B cell (primary cell): ENCODE measurements at regions not wholly inside any gene's neighbourhood (a gene's known extent, or its start where the extent isn't known, plus 50 kb on each side); places are given as distances from the start of the nearest gene placed in this dataset.

Source experiments
- ATAC-seq: fragments of 200-7000 bp; cut with Tn5 transposase; one replicate; pipeline ENCODE4 v1.10.0; 2021; ENCODE audit warnings: low read depth, mild to moderate bottlenecking, moderate number of reproducible peaks, moderate library complexity
- CTCF ChIA-PET: fragments of 350-600 bp; sonication (Branson Sonifier 250); formaldehyde crosslinking; loops from one replicate; lab custom pipeline; 2021; ENCODE audit warnings: antibody characterized with exemption, inconsistent platforms; lab: Charles Lee
- POLR2A ChIA-PET: fragments of 350-600 bp; sonication (Branson Sonifier 250); formaldehyde crosslinking; loops from one replicate; lab custom pipeline; 2021; ENCODE audit warnings: antibody characterized with exemption; lab: Charles Lee
- DNase-seq: peaks from one replicate; pipeline ENCODE4 v3.0.0; 2013
- H2AFZ ChIP-seq: 2 replicates; pipeline ENCODE4 v1.6.1; 2012; ENCODE audit warnings: mild to moderate bottlenecking, low read depth, low read length; ENCODE audit not compliant: insufficient read depth, poor library complexity, severe bottlenecking
- H3K27ac ChIP-seq, 2 donors: 1 replicate in 1 of 2; 2 replicates in 1 of 2; pipeline ENCODE4 v1.5.1; 2012 to 2013; ENCODE audit warnings: low read length in 2 of 2, mild to moderate bottlenecking in 2 of 2, moderate library complexity in 1 of 2
- H3K27me3 ChIP-seq, 4 experiments: fragments of 200-600 bp in 1 of 4; sonication (generic) in 1 of 4; replicated peaks in 1 of 4; 1 replicate in 2 of 4; 2 replicates in 2 of 4; pipeline versions ENCODE4 v1.6.1 to v1.7.0; 2013 to 2016; ENCODE audit warnings: low read length in 3 of 4, mild to moderate bottlenecking in 2 of 4, mixed read lengths in 1 of 4, moderate library complexity in 1 of 4; ENCODE audit not compliant: insufficient read depth in 4 of 4, control insufficient read depth in 3 of 4; ENCODE audit errors: control extremely low read depth in 1 of 4
- H3K36me3 ChIP-seq, 2 experiments: replicated peaks in 1 of 2; 1 replicate in 1 of 2; 2 replicates in 1 of 2; pipeline versions ENCODE4 v1.6.1 to v1.7.1; 2013; ENCODE audit warnings: low read length in 1 of 2; ENCODE audit not compliant: insufficient read depth in 2 of 2, control insufficient read depth in 1 of 2; ENCODE audit errors: control extremely low read depth in 1 of 2, extremely low read depth in 1 of 2
- H3K4me1 ChIP-seq, 2 donors: fragments of 200-600 bp in 1 of 2; sonication (generic) in 1 of 2; 1 replicate in 1 of 2; 2 replicates in 1 of 2; pipeline versions ENCODE4 v1.5.1 to v1.6.1; 2013 to 2017; ENCODE audit warnings: low read length in 2 of 2; ENCODE audit not compliant: control insufficient read depth in 2 of 2, insufficient read depth in 2 of 2
- H3K4me2 ChIP-seq: replicated peaks from 2 replicates; pipeline ENCODE3; 2012; ENCODE audit warnings: mild to moderate bottlenecking, low read depth, low read length; ENCODE audit not compliant: poor library complexity, severe bottlenecking
- H3K4me3 ChIP-seq, 5 experiments: fragments of 200-600 bp in 1 of 5; sonication (generic) in 1 of 5; 1 replicate in 3 of 5; 2 replicates in 2 of 5; pipeline versions ENCODE4 v1.5.1 to v1.7.0; 2011 to 2016; ENCODE audit warnings: low read length in 4 of 5, mild to moderate bottlenecking in 4 of 5, low read depth in 2 of 5, control low read depth in 1 of 5, moderate library complexity in 1 of 5; ENCODE audit not compliant: insufficient read depth in 1 of 5; ENCODE audit errors: control extremely low read depth in 1 of 5, extremely low read depth in 1 of 5
- H3K79me2 ChIP-seq: fragments of 200-600 bp; sonication (generic); one replicate; pipeline ENCODE4 v1.6.0; 2016; ENCODE audit warnings: low read length; ENCODE audit not compliant: control insufficient read depth, insufficient read depth
- H3K9ac ChIP-seq: fragments of 200-600 bp; sonication (generic); 2 replicates; pipeline ENCODE4 v1.6.1; 2017; ENCODE audit warnings: mild to moderate bottlenecking, low read length, moderate library complexity
- H3K9me3 ChIP-seq, 3 donors: one replicate each; pipeline versions ENCODE4 v1.6.1 to v1.7.1; 2013; ENCODE audit warnings: low read length in 2 of 3; ENCODE audit not compliant: control insufficient read depth in 2 of 3, insufficient read depth in 1 of 3; ENCODE audit errors: control extremely low read depth in 1 of 3
- H4K20me1 ChIP-seq: 2 replicates; pipeline ENCODE4 v1.6.0; 2012; ENCODE audit warnings: mild to moderate bottlenecking, low read length; ENCODE audit not compliant: insufficient read depth, control insufficient read depth, poor library complexity, severe bottlenecking
- H3K27ac Mint-ChIP-seq: one replicate; pipeline ENCODE4 v1.8.0; 2021; ENCODE audit warnings: mixed read lengths
- H3K27me3 Mint-ChIP-seq: one replicate; pipeline ENCODE4 v1.8.0; 2021; ENCODE audit warnings: mixed read lengths
- H3K4me1 Mint-ChIP-seq: one replicate; pipeline ENCODE4 v1.8.0; 2021; ENCODE audit warnings: mixed read lengths
- H3K4me3 Mint-ChIP-seq: one replicate; pipeline ENCODE4 v1.8.0; 2021; ENCODE audit warnings: mixed read lengths
- H3K9me3 Mint-ChIP-seq: one replicate; pipeline ENCODE4 v1.8.0; 2022; ENCODE audit warnings: mixed read lengths; ENCODE audit not compliant: insufficient read depth
- EZH2 ChIP-seq: IDR thresholded peaks from 2 replicates; pipeline ENCODE4 v1.6.1; 2012; ENCODE audit warnings: borderline replicate concordance, low read depth, mild to moderate bottlenecking, moderate library complexity, low read length; ENCODE audit not compliant: insufficient read depth, poor library complexity, severe bottlenecking
- WGBS: methylation state at CpG from one replicate; pipeline ENCODE4 v1.1.5; 2013; ENCODE audit warnings: missing lambda C conversion rate; ENCODE audit not compliant: insufficient coverage; 5-methylcytosine and 5-hydroxymethylcytosine counted together
- intact Hi-C: fragments of 100-400 bp; cut with micrococcal nuclease; formaldehyde crosslinking; loops from one replicate; pipeline ENCODE4 v1.10.0; 2022
- TF ChIP-seq, protein P1 (sequence below): fragments of 200-600 bp; IDR thresholded peaks from one replicate; pipeline ENCODE4 v1.8.0; 2022; ENCODE audit warnings: antibody characterized with exemption, mild to moderate bottlenecking

DNA sequence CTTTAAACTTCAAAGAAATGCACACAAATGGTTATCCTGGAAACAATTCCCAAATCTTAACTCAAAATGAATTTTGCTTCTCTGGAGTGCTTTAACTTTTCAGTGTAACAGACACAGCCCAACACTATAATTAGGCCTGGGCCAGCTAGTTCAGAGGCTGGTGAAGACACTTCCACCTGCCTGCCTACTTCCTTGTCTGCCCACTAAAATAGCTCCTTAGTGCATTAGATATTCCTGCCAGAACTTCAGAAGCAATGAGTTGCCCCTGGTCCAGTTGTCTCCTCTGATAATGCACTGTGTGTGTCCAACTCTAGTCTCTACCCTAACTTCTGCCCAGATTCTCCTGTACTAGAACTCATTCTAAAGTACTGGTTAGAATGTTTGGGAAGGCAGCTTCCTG lies 150.9 kb upstream of the PRSS58 start:
- H2AFZ ChIP-seq: no peak overlapping the region
- TF ChIP-seq, protein P1, sequence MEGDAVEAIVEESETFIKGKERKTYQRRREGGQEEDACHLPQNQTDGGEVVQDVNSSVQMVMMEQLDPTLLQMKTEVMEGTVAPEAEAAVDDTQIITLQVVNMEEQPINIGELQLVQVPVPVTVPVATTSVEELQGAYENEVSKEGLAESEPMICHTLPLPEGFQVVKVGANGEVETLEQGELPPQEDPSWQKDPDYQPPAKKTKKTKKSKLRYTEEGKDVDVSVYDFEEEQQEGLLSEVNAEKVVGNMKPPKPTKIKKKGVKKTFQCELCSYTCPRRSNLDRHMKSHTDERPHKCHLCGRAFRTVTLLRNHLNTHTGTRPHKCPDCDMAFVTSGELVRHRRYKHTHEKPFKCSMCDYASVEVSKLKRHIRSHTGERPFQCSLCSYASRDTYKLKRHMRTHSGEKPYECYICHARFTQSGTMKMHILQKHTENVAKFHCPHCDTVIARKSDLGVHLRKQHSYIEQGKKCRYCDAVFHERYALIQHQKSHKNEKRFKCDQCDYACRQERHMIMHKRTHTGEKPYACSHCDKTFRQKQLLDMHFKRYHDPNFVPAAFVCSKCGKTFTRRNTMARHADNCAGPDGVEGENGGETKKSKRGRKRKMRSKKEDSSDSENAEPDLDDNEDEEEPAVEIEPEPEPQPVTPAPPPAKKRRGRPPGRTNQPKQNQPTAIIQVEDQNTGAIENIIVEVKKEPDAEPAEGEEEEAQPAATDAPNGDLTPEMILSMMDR: no peak
- no peak for TF ChIP-seq EZH2
- H3K9ac ChIP-seq: no peak overlapping the region
- no peak overlapping the region for H3K4me2 ChIP-seq
- no peaks in the 10 kb centered on the region for H4K20me1 ChIP-seq
- no peaks in the 10 kb centered on the region for H3K27me3 ChIP-seq
- no peaks in the 10 kb centered on the region for H3K9me3 ChIP-seq
- POLR2A ChIA-PET: no interaction called here
- H3K4me1 ChIP-seq: no peaks in the 10 kb centered on the region
- intact Hi-C loops: no loop called here
- DNase-seq (no peak), ATAC-seq (no peak)
- no peaks in the 10 kb centered on the region for H3K79me2 ChIP-seq
- CTCF ChIA-PET: no interaction called here
- H3K27ac ChIP-seq: no peak overlapping the region
- Mint-ChIP-seq H3K4me3 (no peak overlapping the region), H3K27ac (no peak overlapping the region), H3K27me3 (peaks cover 15% of the 10 kb centered on the region), H3K4me1 (no peaks in the 10 kb centered on the region), H3K9me3 (no peaks in the 10 kb centered on the region)
- no peaks in the 10 kb centered on the region for H3K36me3 ChIP-seq
- no peak overlapping the region for H3K4me3 ChIP-seq

DNA sequence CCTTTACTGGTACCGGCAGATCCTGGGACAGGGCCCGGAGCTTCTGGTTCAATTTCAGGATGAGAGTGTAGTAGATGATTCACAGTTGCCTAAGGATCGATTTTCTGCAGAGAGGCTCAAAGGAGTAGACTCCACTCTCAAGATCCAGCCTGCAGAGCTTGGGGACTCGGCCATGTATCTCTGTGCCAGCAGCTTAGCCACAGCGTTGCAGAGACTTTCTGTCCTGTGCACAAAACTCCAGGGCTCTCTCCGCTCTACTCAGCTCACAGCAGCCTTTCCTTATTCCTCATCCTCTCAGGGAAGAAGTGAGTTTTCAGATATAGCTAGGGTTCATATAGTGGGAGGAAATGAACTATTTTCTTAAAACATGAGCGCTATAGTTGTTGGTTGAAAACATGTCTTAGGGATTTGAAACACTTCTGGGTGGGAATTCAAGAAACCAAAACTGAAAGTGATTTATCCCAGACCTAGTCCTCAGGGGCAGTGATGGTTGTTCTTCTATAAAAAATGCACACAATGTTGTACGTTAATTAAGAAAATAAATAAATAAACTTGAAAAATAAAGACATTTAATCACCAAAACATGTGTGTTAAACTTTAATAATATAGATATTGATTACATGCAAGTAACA lies 150.2 kb upstream of the PRSS58 start:
- H3K79me2 ChIP-seq: no peaks in the 10 kb centered on the region
- H3K27me3 Mint-ChIP-seq: peaks cover 18% of the 10 kb centered on the region
- no peak for ATAC-seq
- H3K9ac ChIP-seq: no peak overlapping the region
- no peak overlapping the region for H2AFZ ChIP-seq
- H3K4me1 Mint-ChIP-seq: no peaks in the 10 kb centered on the region
- intact Hi-C loops: no loop called here
- H4K20me1 ChIP-seq: no peaks in the 10 kb centered on the region
- H3K4me2 ChIP-seq: no peak overlapping the region
- ChIA-PET POLR2A (no interaction called here), CTCF (no interaction called here)
- no peaks in the 10 kb centered on the region for H3K27me3 ChIP-seq
- no peaks in the 10 kb centered on the region for H3K9me3 Mint-ChIP-seq
- H3K36me3 ChIP-seq: no peaks in the 10 kb centered on the region
- no peaks in the 10 kb centered on the region for H3K4me1 ChIP-seq
- no peak overlapping the region for H3K27ac ChIP-seq
- 20% methylated on average over 1 of the region's 8 CpGs for WGBS
- no peaks in the 10 kb centered on the region for H3K9me3 ChIP-seq
- H3K4me3 ChIP-seq: no peak overlapping the region
- DNase-seq: no peak
- no peak overlapping the region for H3K27ac Mint-ChIP-seq
- no peak overlapping the region for H3K4me3 Mint-ChIP-seq
- no peak for TF ChIP-seq EZH2
- TF ChIP-seq, protein P1: no peak
